Panc1 (cell line): ENCODE measurements at regions not wholly inside any gene's neighbourhood (a gene's known extent, or its start where the extent isn't known, plus 50 kb on each side); places are given as distances from the start of the nearest gene placed in this dataset.

Source experiments
- ATAC-seq: fragments of 200-7000 bp; cut with Tn5 transposase; 2 replicates; pipeline ENCODE4 v1.9.1; 2020; ENCODE audit warnings: mild to moderate bottlenecking, moderate library complexity
- BruUV-seq: library from RNA; stranded (reverse); fragments of 400-500 nt; replicated peaks from 2 replicates; lab custom pipeline; 2021; lab: Mats Ljungman, UMichigan
- CTCF ChIA-PET: fragments of 300-600 bp; sonication (Branson Sonifier 250); formaldehyde crosslinking; loops from one replicate; lab custom pipeline; 2022; ENCODE audit warnings: antibody characterized with exemption; lab: Charles Lee
- POLR2A ChIA-PET: fragments of 300-600 bp; sonication (Branson Sonifier 250); formaldehyde crosslinking; loops from one replicate; lab custom pipeline; 2022; ENCODE audit warnings: antibody characterized with exemption; lab: Charles Lee
- DNase-seq: peaks from one replicate; pipeline ENCODE4 v3.0.0-alpha.2; 2010; ENCODE audit warnings: low read depth, low spot score
- H3K27ac ChIP-seq: 2 replicates; pipeline ENCODE4 v1.5.1; 2011; ENCODE audit warnings: mild to moderate bottlenecking, low read length, inconsistent platforms
- H3K27me3 ChIP-seq: fragments of 200-500 bp; sonication (Bioruptor generic); 2 replicates; pipeline ENCODE4 v1.6.0; 2014; ENCODE audit warnings: low read length, inconsistent platforms; ENCODE audit not compliant: control insufficient read depth, insufficient read depth
- H3K36me3 ChIP-seq: fragments of 200-500 bp; sonication (Bioruptor generic); 2 replicates; pipeline ENCODE4 v1.5.1; 2014; ENCODE audit warnings: inconsistent platforms, mild to moderate bottlenecking, low read length, moderate library complexity; ENCODE audit not compliant: control insufficient read depth, insufficient read depth
- H3K4me1 ChIP-seq: 2 replicates; pipeline ENCODE4 v1.5.1; 2011; ENCODE audit warnings: inconsistent platforms, mild to moderate bottlenecking, low read length, moderate library complexity; ENCODE audit not compliant: control insufficient read depth, insufficient read depth
- H3K4me3 ChIP-seq, 2 experiments: 2 replicates each; pipeline ENCODE4 v1.5.1; 2011 to 2012; ENCODE audit warnings: low read depth in 2 of 2, low read length in 2 of 2, mild to moderate bottlenecking in 2 of 2, inconsistent platforms in 1 of 2, moderate library complexity in 1 of 2
- H3K9me3 ChIP-seq: fragments of 200-500 bp; sonication (Bioruptor generic); 2 replicates; pipeline ENCODE4 v1.5.1; 2014; ENCODE audit warnings: low read depth, mild to moderate bottlenecking, inconsistent platforms, low read length, moderate library complexity; ENCODE audit not compliant: control insufficient read depth, insufficient read depth
- CTCF ChIP-seq: fragments of 450-650 bp; IDR thresholded peaks from 2 replicates; pipeline ENCODE4 v1.5.1; 2017; ENCODE audit warnings: mild to moderate bottlenecking
- POLR2AphosphoS5 ChIP-seq: IDR thresholded peaks from 2 replicates; pipeline ENCODE4 v1.6.1; 2012; ENCODE audit warnings: mild to moderate bottlenecking, low read depth, low read length, moderate library complexity
- SIN3A ChIP-seq: IDR thresholded peaks from 2 replicates; pipeline ENCODE4 v1.6.1; 2012; ENCODE audit warnings: low read depth, mild to moderate bottlenecking, low read length, moderate library complexity, borderline replicate concordance; ENCODE audit not compliant: insufficient read depth
- TCF7L2 ChIP-seq: IDR thresholded peaks from 2 replicates; pipeline ENCODE4 v1.6.1; 2011; ENCODE audit warnings: mild to moderate bottlenecking, low read depth, low read length, inconsistent platforms
- in situ Hi-C: cut with HindIII; loops from 2 replicates; pipeline ENCODE4 v1.10.0; 2016; ENCODE audit warnings: low sequenced_read_pairs, low pct_unique_long_range_greater_than_20kb
- intact Hi-C: fragments of 100-400 bp; cut with micrococcal nuclease; formaldehyde crosslinking; loops from one replicate; pipeline ENCODE4 v1.10.0; 2022; ENCODE audit not compliant: unreplicated experiment
- TF ChIP-seq, protein P1 (sequence below), 2 experiments: IDR thresholded peaks; 2 replicates each; pipeline ENCODE4 v1.6.1; 2011 to 2012; ENCODE audit warnings: low read depth in 2 of 2, control low read depth in 1 of 2, low read length in 1 of 2, mild to moderate bottlenecking in 1 of 2, moderate library complexity in 1 of 2; ENCODE audit not compliant: insufficient read depth in 1 of 2

- intact Hi-C loops: no loop called here
- BruUV-seq: no TSS peak
- H3K36me3 ChIP-seq: no peaks in the 10 kb centered on the region
- in situ Hi-C loops: no loop called here
- POLR2A ChIA-PET: no interaction called here
- no peak overlapping the region for H3K27ac ChIP-seq
- TF ChIP-seq, protein P1, sequence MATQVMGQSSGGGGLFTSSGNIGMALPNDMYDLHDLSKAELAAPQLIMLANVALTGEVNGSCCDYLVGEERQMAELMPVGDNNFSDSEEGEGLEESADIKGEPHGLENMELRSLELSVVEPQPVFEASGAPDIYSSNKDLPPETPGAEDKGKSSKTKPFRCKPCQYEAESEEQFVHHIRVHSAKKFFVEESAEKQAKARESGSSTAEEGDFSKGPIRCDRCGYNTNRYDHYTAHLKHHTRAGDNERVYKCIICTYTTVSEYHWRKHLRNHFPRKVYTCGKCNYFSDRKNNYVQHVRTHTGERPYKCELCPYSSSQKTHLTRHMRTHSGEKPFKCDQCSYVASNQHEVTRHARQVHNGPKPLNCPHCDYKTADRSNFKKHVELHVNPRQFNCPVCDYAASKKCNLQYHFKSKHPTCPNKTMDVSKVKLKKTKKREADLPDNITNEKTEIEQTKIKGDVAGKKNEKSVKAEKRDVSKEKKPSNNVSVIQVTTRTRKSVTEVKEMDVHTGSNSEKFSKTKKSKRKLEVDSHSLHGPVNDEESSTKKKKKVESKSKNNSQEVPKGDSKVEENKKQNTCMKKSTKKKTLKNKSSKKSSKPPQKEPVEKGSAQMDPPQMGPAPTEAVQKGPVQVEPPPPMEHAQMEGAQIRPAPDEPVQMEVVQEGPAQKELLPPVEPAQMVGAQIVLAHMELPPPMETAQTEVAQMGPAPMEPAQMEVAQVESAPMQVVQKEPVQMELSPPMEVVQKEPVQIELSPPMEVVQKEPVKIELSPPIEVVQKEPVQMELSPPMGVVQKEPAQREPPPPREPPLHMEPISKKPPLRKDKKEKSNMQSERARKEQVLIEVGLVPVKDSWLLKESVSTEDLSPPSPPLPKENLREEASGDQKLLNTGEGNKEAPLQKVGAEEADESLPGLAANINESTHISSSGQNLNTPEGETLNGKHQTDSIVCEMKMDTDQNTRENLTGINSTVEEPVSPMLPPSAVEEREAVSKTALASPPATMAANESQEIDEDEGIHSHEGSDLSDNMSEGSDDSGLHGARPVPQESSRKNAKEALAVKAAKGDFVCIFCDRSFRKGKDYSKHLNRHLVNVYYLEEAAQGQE (IDR thresholded peaks at IDR 0.05; ENCODE audit: insufficient read depth in 1 of 2, low read depth in 2 of 2, low read length in 1 of 2): no peak
- TF ChIP-seq POLR2AphosphoS5: no peak
- TF ChIP-seq CTCF: no peak
- TF ChIP-seq SIN3A: no peak
- no peak for TF ChIP-seq TCF7L2
- no peak for DNase-seq
- peaks cover 3% of the 10 kb centered on the region; the same call in 1 of the 2 replicates for H3K27me3 ChIP-seq
- CTCF ChIA-PET: no interaction called here
- H3K4me1 ChIP-seq: no peaks in the 10 kb centered on the region
- H3K9me3 ChIP-seq: no peaks in the 10 kb centered on the region
- ATAC-seq: no peak
- H3K4me3 ChIP-seq: no peak overlapping the region
Measured at GRCh38 chr5:167880420-167880819, 411.0 kb upstream of the WWC1 start.

GRCh38 chr5:167881041-167881440 lies 410.4 kb upstream of the WWC1 start:
- DNase-seq: no peak
- in situ Hi-C loops: no loop called here
- intact Hi-C loops: no loop called here
- TF ChIP-seq POLR2AphosphoS5 (no peak), SIN3A (no peak), CTCF (no peak), TCF7L2 (no peak)
- TF ChIP-seq, protein P1 (IDR thresholded peaks at IDR 0.05; ENCODE audit: insufficient read depth in 1 of 2, low read depth in 2 of 2, low read length in 1 of 2): no peak
- H3K27ac ChIP-seq: no peak overlapping the region
- no peak overlapping the region for H3K4me3 ChIP-seq
- H3K4me1 ChIP-seq: no peaks in the 10 kb centered on the region
- no peak for ATAC-seq
- H3K9me3 ChIP-seq: no peaks in the 10 kb centered on the region
- ChIA-PET POLR2A (no interaction called here), CTCF (no interaction called here)
- BruUV-seq: no TSS peak
- H3K36me3 ChIP-seq: no peaks in the 10 kb centered on the region
- H3K27me3 ChIP-seq: peaks cover 3% of the 10 kb centered on the region; the same call in 1 of the 2 replicates
